K562 (cell line): ENCODE measurements at regions not wholly inside any gene's neighbourhood (a gene's known extent, or its start where the extent isn't known, plus 50 kb on each side); places are given as distances from the start of the nearest gene placed in this dataset.

Experiments used
- ATAC-seq: fragments of 200-7000 bp; cut with Tn5 transposase; 3 replicates; pipeline ENCODE4 v1.9.1; 2020; ENCODE audit warnings: moderate library complexity
- BruUV-seq: library from RNA; stranded (reverse); fragments of 400-500 nt; replicated peaks from 2 replicates; lab custom pipeline; 2021; lab: Mats Ljungman, UMichigan
- CTCF ChIA-PET: fragments of 300-600 bp; formaldehyde crosslinking; extraction: SDS; loops from one replicate; lab custom pipeline; 2021; ENCODE audit warnings: low intra/inter-chr PET ratio; lab: Yijun Ruan, JAX
- POLR2A ChIA-PET: fragments of 300-600, 350-650 bp; sonication (Branson Sonifier 250); formaldehyde crosslinking; extraction: SDS; loops from one replicate; lab custom pipeline; 2021; ENCODE audit warnings: antibody characterized with exemption, inconsistent platforms; lab: Yijun Ruan, JAX
- DNase-seq, 4 experiments: peaks; one replicate each; pipeline versions ENCODE4 v3.0.0 to v3.0.0-alpha.2; 2011 to 2018; ENCODE audit warnings: low spot score in 3 of 4, mixed read lengths in 3 of 4; ENCODE audit errors: extremely low read depth in 1 of 4
- FAIRE-seq: peaks from 2 replicates; lab custom pipeline; 2011; peaks lifted over from hg19 to GRCh38; lab: Jason Lieb, UNC
- H2AFZ ChIP-seq: 2 replicates; pipeline ENCODE4 v1.6.0; 2011; ENCODE audit warnings: low read depth, low read length, control low read depth, inconsistent platforms
- H3K27ac ChIP-seq: fragments of 200-600 bp; 3 replicates; pipeline ENCODE4 v1.8.0; 2011; ENCODE audit warnings: low read depth, mild to moderate bottlenecking, control low read depth, inconsistent platforms, low read length, moderate library complexity, mixed read lengths; ENCODE audit errors: extremely low read depth
- H3K27me3 ChIP-seq, 2 experiments: fragments of 300-600 bp in 1 of 2; 2 replicates in 1 of 2; 3 replicates in 1 of 2; pipeline versions ENCODE4 v1.6.0 to v1.8.0; 2011; ENCODE audit warnings: inconsistent platforms in 2 of 2, low read length in 2 of 2, mild to moderate bottlenecking in 1 of 2, mixed read lengths in 1 of 2, moderate library complexity in 1 of 2; ENCODE audit not compliant: control insufficient read depth in 2 of 2, insufficient read depth in 2 of 2
- H3K36me3 ChIP-seq: fragments of 300-600 bp; 3 replicates; pipeline ENCODE4 v1.8.0; 2011; ENCODE audit warnings: mild to moderate bottlenecking, low read length, inconsistent platforms; ENCODE audit not compliant: control insufficient read depth, insufficient read depth
- H3K4me1 ChIP-seq, 2 experiments: fragments of 200-600 bp in 1 of 2; replicated peaks in 1 of 2; 2 replicates in 1 of 2; 3 replicates in 1 of 2; pipeline versions ENCODE4 v1.5.1 to v1.8.0; 2011; ENCODE audit warnings: inconsistent platforms in 2 of 2, low read length in 2 of 2, mild to moderate bottlenecking in 1 of 2, mixed read lengths in 1 of 2, moderate library complexity in 1 of 2; ENCODE audit not compliant: control insufficient read depth in 2 of 2, insufficient read depth in 2 of 2
- H3K4me2 ChIP-seq: 2 replicates; pipeline ENCODE4 v1.6.1; 2011; ENCODE audit warnings: low read length, control low read depth, inconsistent platforms, mixed read lengths; ENCODE audit not compliant: insufficient read depth
- H3K4me3 ChIP-seq: fragments of 200-600 bp; sonication (generic), shearing (Covaris generic); 2 replicates; pipeline ENCODE4 v1.5.1; 2016; ENCODE audit warnings: control low read depth, inconsistent platforms
- H3K79me2 ChIP-seq: fragments of 200-600 bp; 3 replicates; pipeline ENCODE4 v1.8.0; 2011; ENCODE audit warnings: low read length, inconsistent platforms; ENCODE audit not compliant: control insufficient read depth, insufficient read depth
- H3K9ac ChIP-seq, 2 experiments: 2 replicates each; pipeline versions ENCODE4 v1.6.0 to v1.6.1; 2011; ENCODE audit warnings: low read depth in 2 of 2, low read length in 2 of 2, control low read depth in 1 of 2, inconsistent platforms in 1 of 2, mild to moderate bottlenecking in 1 of 2, mixed read lengths in 1 of 2; ENCODE audit not compliant: insufficient read depth in 1 of 2
- H3K9me1 ChIP-seq: one replicate; pipeline ENCODE4 v1.6.0; 2011; ENCODE audit warnings: inconsistent platforms, mild to moderate bottlenecking, low read length, moderate library complexity; ENCODE audit not compliant: control insufficient read depth, insufficient read depth
- H3K9me3 ChIP-seq: replicated peaks from 2 replicates; pipeline ENCODE4 v1.5.1; 2011; ENCODE audit warnings: low read depth, low read length, inconsistent platforms; ENCODE audit not compliant: control insufficient read depth, insufficient read depth
- H4K20me1 ChIP-seq: replicated peaks from 2 replicates; pipeline ENCODE4 v1.6.1; 2011; ENCODE audit warnings: low read length, inconsistent platforms, mixed read lengths; ENCODE audit not compliant: control insufficient read depth, insufficient read depth
- DDX20 ChIP-seq: fragments of 450-650 bp; IDR thresholded peaks from 2 replicates; pipeline ENCODE4 v1.6.1; 2016; ENCODE audit warnings: missing genetic modification characterization, low read depth, mild to moderate bottlenecking, missing compliant biosample characterization, moderate library complexity
- DPF2 ChIP-seq: fragments of 450-650 bp; IDR thresholded peaks from 2 replicates; pipeline ENCODE4 v1.6.1; 2016
- FOXA1 ChIP-seq: fragments of 450-650 bp; IDR thresholded peaks from 2 replicates; pipeline ENCODE4 v1.6.1; 2016; ENCODE audit warnings: mild to moderate bottlenecking, borderline replicate concordance
- HMG20B ChIP-seq: fragments of 250-450 bp; sonication (Bioruptor Pico); IDR thresholded peaks from 2 replicates; pipeline ENCODE4 v1.5.0; 2021; ENCODE audit warnings: mild to moderate bottlenecking
- IFI16 ChIP-seq: fragments of 250-450 bp; sonication (Bioruptor Pico); IDR thresholded peaks from 2 replicates; pipeline ENCODE4 v2.1.2; 2022; ENCODE audit warnings: mild to moderate bottlenecking, inconsistent platforms
- L3MBTL2 ChIP-seq: fragments of 450-650 bp; IDR thresholded peaks from 2 replicates; pipeline ENCODE4 v1.6.1; 2016; ENCODE audit warnings: mild to moderate bottlenecking, moderate library complexity
- MLX ChIP-seq, 2 experiments: fragments of 450-650 bp in 1 of 2; sonication (generic) in 1 of 2; formaldehyde crosslinking; conservative IDR thresholded peaks; 2 replicates each; pipeline versions ENCODE4 v1.4.0 to v1.8.1; 2020 to 2022; ENCODE audit warnings: mild to moderate bottlenecking in 1 of 2, missing genetic modification reagents in 1 of 2
- NBN ChIP-seq: fragments of 450-650 bp; IDR thresholded peaks from 2 replicates; pipeline ENCODE4 v1.6.1; 2016; ENCODE audit warnings: low read depth, mild to moderate bottlenecking
- TBL1XR1 ChIP-seq, 2 experiments: IDR thresholded peaks; 2 replicates each; pipeline ENCODE4 v1.6.1; 2012; ENCODE audit warnings: improper control_type of control experiment in 2 of 2, low read length in 2 of 2, mild to moderate bottlenecking in 1 of 2
- TCFL5 ChIP-seq: fragments of 250-450 bp; sonication (Bioruptor Pico); conservative IDR thresholded peaks from 2 replicates; pipeline ENCODE4 v1.6.1; 2021; ENCODE audit warnings: mild to moderate bottlenecking, moderate library complexity, matching md5 sums
- THRA ChIP-seq: fragments of 450-650 bp; IDR thresholded peaks from 2 replicates; pipeline ENCODE4 v1.6.1; 2017; ENCODE audit warnings: mild to moderate bottlenecking, moderate library complexity
- THRB ChIP-seq: fragments of 450-650 bp; formaldehyde crosslinking; conservative IDR thresholded peaks from 2 replicates; pipeline ENCODE4 v1.4.0; 2022; ENCODE audit warnings: mild to moderate bottlenecking, missing genetic modification characterization
- TRIM25 ChIP-seq: fragments of 450-650 bp; IDR thresholded peaks from 2 replicates; pipeline ENCODE4 v1.7.0; 2016; ENCODE audit warnings: borderline replicate concordance
- XRCC5 ChIP-seq: fragments of 200-400 bp; formaldehyde crosslinking; IDR thresholded peaks from 2 replicates; pipeline ENCODE4 v1.6.1; 2017; ENCODE audit warnings: low read depth, mild to moderate bottlenecking, low read length
- ZBTB5 ChIP-seq: fragments of 450-650 bp; IDR thresholded peaks from 2 replicates; pipeline ENCODE4 v1.6.1; 2017; ENCODE audit warnings: antibody characterized with exemption
- ZNF23 ChIP-seq: fragments of 250-450 bp; sonication (Bioruptor Pico); IDR thresholded peaks from 2 replicates; pipeline ENCODE4 v1.4.0; 2020; ENCODE audit warnings: mild to moderate bottlenecking
- ZNF263 ChIP-seq: sonication (generic); formaldehyde crosslinking; IDR thresholded peaks from 2 replicates; pipeline ENCODE4 v1.8.0; 2022; ENCODE audit warnings: mild to moderate bottlenecking, missing genetic modification reagents, borderline replicate concordance
- WGBS: fragments of 100-300 bp; shearing (Covaris generic); methylation state at CpG from one replicate; pipeline ENCODE4 v1.1.6; 2016; ENCODE audit warnings: low coverage, mixed read lengths; ENCODE audit not compliant: insufficient coverage; ENCODE audit errors: missing lambda C conversion rate; 5-methylcytosine and 5-hydroxymethylcytosine counted together
- in situ Hi-C: fragments of 300-500 bp; cut with MboI; formaldehyde crosslinking; loops from 4 replicates; pipeline ENCODE4 v1.15.0; 2018; ENCODE audit warnings: inconsistent platforms, mixed read lengths
- intact Hi-C: fragments of 100-400 bp; cut with micrococcal nuclease; formaldehyde crosslinking; loops from 2 replicates; pipeline ENCODE4 v1.14.2; 2022

- no peaks in the 10 kb centered on the region for H3K79me2 ChIP-seq
- no peak overlapping the region for H3K4me3 ChIP-seq
- H3K9me3 ChIP-seq, result no peaks in the 10 kb centered on the region
- H3K9ac ChIP-seq, result no peak overlapping the region
- 4% methylated on average over 3 of the region's 3 CpGs for WGBS
- no peak overlapping the region for H3K4me2 ChIP-seq
- no peak overlapping the region for H2AFZ ChIP-seq
- intact Hi-C loops (no loop called here), in situ Hi-C loops (no loop called here)
- no peak overlapping the region for H3K27ac ChIP-seq
- no peak for DNase-seq
- ChIA-PET CTCF (no interaction called here), POLR2A (no interaction called here)
- H3K9me1 ChIP-seq, result no peaks in the 10 kb centered on the region
- BruUV-seq, result no TSS peak
- H4K20me1 ChIP-seq, result no peaks in the 10 kb centered on the region
- H3K4me1 ChIP-seq, result no peaks in the 10 kb centered on the region
- no peak for ATAC-seq
- no peaks in the 10 kb centered on the region for H3K36me3 ChIP-seq
- no peak for FAIRE-seq
- H3K27me3 ChIP-seq, result no peaks in the 10 kb centered on the region
- TF ChIP-seq DDX20 (no peak), ZNF263 (CRISPR knock-in tag) (no peak), XRCC5 (no peak), MLX (CRISPR knock-in tag; conservative IDR thresholded peaks at IDR 0.05) (no peak), HMG20B (no peak), L3MBTL2 (no peak), THRA (no peak), NBN (no peak), TRIM25 (no peak), TCFL5 (CRISPR knock-in tag) (no peak), DPF2 (no peak), FOXA1 (no peak), ZNF23 (CRISPR knock-in tag) (no peak), TBL1XR1 (IDR thresholded peaks at IDR 0.05; ENCODE audit: low read length in 2 of 2) (no peak), IFI16 (CRISPR knock-in tag) (no peak), THRB (CRISPR knock-in tag) (no peak), ZBTB5 (no peak)
These were observed 445.7 kb downstream of the TOX3 start for GRCh38 chr16:52101246-52101645.
